HG03025 (cell line): ENCODE measurements at regions not wholly inside any gene's neighbourhood (a gene's known extent, or its start where the extent isn't known, plus 50 kb on each side); places are given as distances from the start of the nearest gene placed in this dataset.

Source experiments
- ATAC-seq: cut with Tn5 transposase; IDR thresholded peaks from one replicate; pipeline ENCODE4 v1.9.1; 2021; ENCODE audit warnings: mild to moderate bottlenecking, moderate library complexity; ENCODE audit not compliant: unreplicated experiment, low FRiP score

DNA sequence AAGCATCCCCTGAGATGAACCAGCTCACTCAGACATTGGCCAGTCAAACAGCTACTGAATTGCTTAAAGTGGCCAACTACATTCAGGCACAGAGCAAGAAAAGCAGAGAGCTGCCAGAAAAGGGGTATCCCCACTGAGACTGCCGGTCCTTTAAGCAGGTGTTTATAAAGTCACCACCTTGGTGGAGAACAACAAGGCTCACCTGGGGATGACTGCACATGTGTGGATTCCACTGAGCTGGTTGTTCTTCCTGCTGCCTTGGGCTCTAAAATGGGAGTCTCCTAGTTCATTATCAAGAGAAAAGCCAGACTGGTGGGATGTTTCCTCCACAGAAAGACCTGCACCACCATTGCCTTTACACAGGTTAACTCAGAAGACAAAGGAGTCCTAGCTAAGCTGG, 51.8 kb upstream of the IPO5 start:
- no peak for ATAC-seq
